SU-DHL-6 (cell line): ENCODE measurements at regions not wholly inside any gene's neighbourhood (a gene's known extent, or its start where the extent isn't known, plus 50 kb on each side); places are given as distances from the start of the nearest gene placed in this dataset.

Experiments used
- H2AFZ ChIP-seq: fragments of 200-600 bp; sonication (generic); 2 replicates; pipeline ENCODE4 v1.6.1; 2014; ENCODE audit warnings: low read depth, mild to moderate bottlenecking, moderate library complexity, mixed read lengths, antibody characterized with exemption, low read length; ENCODE audit not compliant: severe bottlenecking
- H3F3A ChIP-seq: fragments of 200-600 bp; shearing (Covaris generic); 2 replicates; pipeline ENCODE4 v1.6.0; 2016; ENCODE audit warnings: antibody characterized with exemption, mild to moderate bottlenecking; ENCODE audit not compliant: insufficient read depth
- H3K27ac ChIP-seq: fragments of 200-600 bp; sonication (generic); 2 replicates; pipeline ENCODE4 v1.5.1; 2016; ENCODE audit warnings: low read depth, mild to moderate bottlenecking, low read length, moderate library complexity, mixed read lengths
- H3K27me3 ChIP-seq: fragments of 200-600 bp; sonication (generic), shearing (Covaris generic); 2 replicates; pipeline ENCODE4 v1.6.0; 2014; ENCODE audit warnings: mild to moderate bottlenecking, low read length
- H3K36me3 ChIP-seq: fragments of 200-600 bp; sonication (generic); 2 replicates; pipeline ENCODE4 v1.6.1; 2014; ENCODE audit warnings: mild to moderate bottlenecking, low read length, mixed read lengths
- H3K4me2 ChIP-seq: fragments of 300-600, 200-600 bp; shearing (Covaris generic), sonication (generic); 2 replicates; pipeline ENCODE4 v1.6.0; 2014; ENCODE audit warnings: low read length, low read depth, mild to moderate bottlenecking; ENCODE audit not compliant: poor library complexity, severe bottlenecking
- H3K4me3 ChIP-seq: fragments of 200-600 bp; sonication (generic); 2 replicates; pipeline ENCODE4 v1.5.1; 2014; ENCODE audit warnings: antibody characterized with exemption, low read length, mild to moderate bottlenecking, mixed read lengths; ENCODE audit not compliant: insufficient read depth, poor library complexity, severe bottlenecking
- H3K79me2 ChIP-seq: fragments of 200-600 bp; sonication (generic); 2 replicates; pipeline ENCODE4 v1.6.1; 2014; ENCODE audit warnings: mild to moderate bottlenecking, low read length, moderate library complexity; ENCODE audit not compliant: insufficient read depth
- H3K9ac ChIP-seq: fragments of 200-600 bp; sonication (generic); 2 replicates; pipeline ENCODE4 v1.7.0; 2014; ENCODE audit warnings: mild to moderate bottlenecking, low read length
- H3K9me2 ChIP-seq: fragments of 200-600 bp; sonication (generic); replicated peaks from 2 replicates; pipeline ENCODE4 v1.6.1; 2014; ENCODE audit warnings: low read length; ENCODE audit not compliant: insufficient read depth
- H3K9me3 ChIP-seq: fragments of 200-600 bp; sonication (generic); 2 replicates; pipeline ENCODE4 v1.6.1; 2014; ENCODE audit warnings: low read length, mixed read lengths; ENCODE audit not compliant: insufficient read depth
- H4K20me1 ChIP-seq: fragments of 200-600 bp; sonication (generic); 2 replicates; pipeline ENCODE4 v1.6.1; 2014; ENCODE audit warnings: low read depth, mild to moderate bottlenecking, antibody characterized with exemption, low read length, moderate library complexity, mixed read lengths
- EZH2phosphoT487 ChIP-seq: fragments of 200-600 bp; sonication (generic), shearing (Covaris generic); conservative IDR thresholded peaks from 2 replicates; pipeline ENCODE4 v1.6.1; 2018; ENCODE audit warnings: mild to moderate bottlenecking, antibody characterized with exemption, low read length, moderate library complexity, mixed read lengths
- TF ChIP-seq, protein P1 (sequence below): fragments of 200-600 bp; sonication (generic); IDR thresholded peaks from one replicate; pipeline ENCODE4 v1.5.1; 2017; ENCODE audit warnings: antibody characterized with exemption, mild to moderate bottlenecking, low read length, moderate library complexity; ENCODE audit not compliant: insufficient read depth, poor library complexity, severe bottlenecking

- Histone ChIP-seq H3K4me3 (no peak overlapping the region), H3K9me2 (no peaks in the 10 kb centered on the region), H4K20me1 (no peaks in the 10 kb centered on the region), H2AFZ (no peak overlapping the region), H3K79me2 (no peaks in the 10 kb centered on the region), H3K27ac (no peak overlapping the region), H3F3A (no peaks in the 10 kb centered on the region), H3K9me3 (no peaks in the 10 kb centered on the region), H3K36me3 (no peaks in the 10 kb centered on the region), H3K4me2 (no peak overlapping the region), H3K9ac (no peak overlapping the region), H3K27me3 (no peaks in the 10 kb centered on the region)
- TF ChIP-seq, protein P1, sequence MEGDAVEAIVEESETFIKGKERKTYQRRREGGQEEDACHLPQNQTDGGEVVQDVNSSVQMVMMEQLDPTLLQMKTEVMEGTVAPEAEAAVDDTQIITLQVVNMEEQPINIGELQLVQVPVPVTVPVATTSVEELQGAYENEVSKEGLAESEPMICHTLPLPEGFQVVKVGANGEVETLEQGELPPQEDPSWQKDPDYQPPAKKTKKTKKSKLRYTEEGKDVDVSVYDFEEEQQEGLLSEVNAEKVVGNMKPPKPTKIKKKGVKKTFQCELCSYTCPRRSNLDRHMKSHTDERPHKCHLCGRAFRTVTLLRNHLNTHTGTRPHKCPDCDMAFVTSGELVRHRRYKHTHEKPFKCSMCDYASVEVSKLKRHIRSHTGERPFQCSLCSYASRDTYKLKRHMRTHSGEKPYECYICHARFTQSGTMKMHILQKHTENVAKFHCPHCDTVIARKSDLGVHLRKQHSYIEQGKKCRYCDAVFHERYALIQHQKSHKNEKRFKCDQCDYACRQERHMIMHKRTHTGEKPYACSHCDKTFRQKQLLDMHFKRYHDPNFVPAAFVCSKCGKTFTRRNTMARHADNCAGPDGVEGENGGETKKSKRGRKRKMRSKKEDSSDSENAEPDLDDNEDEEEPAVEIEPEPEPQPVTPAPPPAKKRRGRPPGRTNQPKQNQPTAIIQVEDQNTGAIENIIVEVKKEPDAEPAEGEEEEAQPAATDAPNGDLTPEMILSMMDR, result no peak
- no peak for TF ChIP-seq EZH2phosphoT487
Observed at GRCh38 chr7:46580766-46581165, 659.7 kb upstream of the IGFBP3 start.

GRCh38 chr7:46577394-46577793, 656.3 kb upstream of the IGFBP3 start:
- H3K27me3 ChIP-seq, result no peaks in the 10 kb centered on the region
- no peak overlapping the region for H3K4me3 ChIP-seq
- H3K9ac ChIP-seq, result no peak overlapping the region
- no peaks in the 10 kb centered on the region for H3K9me3 ChIP-seq
- H3K9me2 ChIP-seq, result no peaks in the 10 kb centered on the region; the same call in 1 of the 2 replicates
- H4K20me1 ChIP-seq, result no peaks in the 10 kb centered on the region
- H3K27ac ChIP-seq, result no peak overlapping the region
- no peaks in the 10 kb centered on the region for H3K36me3 ChIP-seq
- H3K4me2 ChIP-seq, result no peak overlapping the region
- H3K79me2 ChIP-seq, result no peaks in the 10 kb centered on the region
- H3F3A ChIP-seq, result no peaks in the 10 kb centered on the region
- no peak overlapping the region for H2AFZ ChIP-seq
- TF ChIP-seq, protein P1, result no peak
- no peak for TF ChIP-seq EZH2phosphoT487

- H3K79me2 ChIP-seq, result no peaks in the 10 kb centered on the region
- H3K27me3 ChIP-seq, result no peaks in the 10 kb centered on the region
- H3K9me3 ChIP-seq, result no peaks in the 10 kb centered on the region
- H3K27ac ChIP-seq, result no peak overlapping the region
- no peak overlapping the region for H3K4me2 ChIP-seq
- no peaks in the 10 kb centered on the region for H4K20me1 ChIP-seq
- H3K4me3 ChIP-seq, result no peak overlapping the region
- no peak for TF ChIP-seq EZH2phosphoT487
- TF ChIP-seq, protein P1, result no peak
- no peaks in the 10 kb centered on the region for H3F3A ChIP-seq
- H2AFZ ChIP-seq, result no peak overlapping the region
- no peaks in the 10 kb centered on the region for H3K36me3 ChIP-seq
- no peaks in the 10 kb centered on the region; the same call in 1 of the 2 replicates for H3K9me2 ChIP-seq
- no peak overlapping the region for H3K9ac ChIP-seq
Observed at GRCh38 chr7:46576950-46577349, 655.9 kb upstream of the IGFBP3 start.

DNA sequence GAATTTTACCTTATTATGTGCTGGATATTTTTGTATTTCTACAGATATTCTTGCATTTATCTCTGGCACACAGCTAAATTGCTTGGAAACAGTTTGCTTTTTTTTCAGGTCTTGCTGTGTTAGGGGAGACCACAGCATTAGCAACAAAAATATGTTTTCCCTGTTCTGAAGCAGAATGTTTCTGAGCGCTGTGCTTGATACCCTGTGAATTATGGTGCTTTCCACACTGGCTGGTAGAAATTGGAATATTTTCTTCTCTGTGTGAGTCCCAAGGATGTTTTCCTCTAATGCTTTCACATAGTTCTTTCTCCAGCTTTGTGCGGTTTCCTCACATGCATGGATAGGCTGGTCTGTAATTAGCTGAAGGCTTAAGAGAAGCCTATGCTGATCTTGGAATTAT, 651.6 kb upstream of the IGFBP3 start:
- H4K20me1 ChIP-seq, result no peaks in the 10 kb centered on the region
- H2AFZ ChIP-seq, result no peak overlapping the region
- H3F3A ChIP-seq, result no peaks in the 10 kb centered on the region
- no peak overlapping the region for H3K27ac ChIP-seq
- H3K4me2 ChIP-seq, result no peak overlapping the region
- H3K27me3 ChIP-seq, result no peaks in the 10 kb centered on the region
- H3K9me2 ChIP-seq, result no peaks in the 10 kb centered on the region; the same call in 1 of the 2 replicates
- H3K36me3 ChIP-seq, result no peaks in the 10 kb centered on the region
- H3K4me3 ChIP-seq, result no peak overlapping the region
- H3K9ac ChIP-seq, result no peak overlapping the region
- H3K79me2 ChIP-seq, result no peaks in the 10 kb centered on the region
- TF ChIP-seq, protein P1, result no peak
- no peak for TF ChIP-seq EZH2phosphoT487
- no peaks in the 10 kb centered on the region for H3K9me3 ChIP-seq
